Hepatocyte (in vitro differentiated cells): ENCODE measurements at regions not wholly inside any gene's neighbourhood (a gene's known extent, or its start where the extent isn't known, plus 50 kb on each side); places are given as distances from the start of the nearest gene placed in this dataset.

Experiments used
- DNase-seq: peaks from one replicate; pipeline ENCODE4 v3.0.0-alpha.2; 2016; ENCODE audit warnings: low spot score
- H2AFZ ChIP-seq: fragments of 200-600 bp; sonication (generic); 2 replicates; pipeline ENCODE4 v1.6.0; 2016; ENCODE audit warnings: antibody characterized with exemption, mild to moderate bottlenecking
- H3K27ac ChIP-seq: fragments of 200-600 bp; sonication (generic); 2 replicates; pipeline ENCODE4 v1.5.1; 2016; ENCODE audit warnings: mild to moderate bottlenecking
- H3K27me3 ChIP-seq: fragments of 200-600 bp; sonication (generic); 2 replicates; pipeline ENCODE4 v1.6.1; 2016
- H3K36me3 ChIP-seq: fragments of 200-600 bp; sonication (generic); replicated peaks from 2 replicates; pipeline ENCODE4 v1.5.1; 2016; ENCODE audit warnings: low read depth; ENCODE audit not compliant: insufficient read depth
- H3K4me1 ChIP-seq: fragments of 200-600 bp; sonication (generic); 2 replicates; pipeline ENCODE4 v1.5.1; 2016; ENCODE audit warnings: mild to moderate bottlenecking, moderate library complexity; ENCODE audit not compliant: insufficient read depth
- H3K4me2 ChIP-seq: fragments of 200-600 bp; sonication (generic); 2 replicates; pipeline ENCODE4 v1.6.0; 2016
- H3K4me3 ChIP-seq: fragments of 200-600 bp; sonication (generic); 2 replicates; pipeline ENCODE4 v1.5.1; 2016; ENCODE audit warnings: mild to moderate bottlenecking
- H3K79me2 ChIP-seq: fragments of 200-600 bp; sonication (generic); 2 replicates; pipeline ENCODE4 v1.6.0; 2017; ENCODE audit warnings: mild to moderate bottlenecking
- H3K9me2 ChIP-seq: fragments of 200-600 bp; sonication (generic); replicated peaks from 2 replicates; pipeline ENCODE4 v1.6.0; 2017; ENCODE audit warnings: mild to moderate bottlenecking; ENCODE audit not compliant: insufficient read depth
- H3K9me3 ChIP-seq: fragments of 200-600 bp; sonication (generic); 2 replicates; pipeline ENCODE4 v1.5.1; 2016; ENCODE audit warnings: low read depth, mild to moderate bottlenecking
- H4K20me1 ChIP-seq: fragments of 200-600 bp; sonication (generic); 2 replicates; pipeline ENCODE4 v1.6.0; 2016; ENCODE audit warnings: mild to moderate bottlenecking; ENCODE audit not compliant: insufficient read depth, poor library complexity, severe bottlenecking
- EZH2 ChIP-seq: fragments of 200-600 bp; sonication (generic); IDR thresholded peaks from 2 replicates; pipeline ENCODE4 v1.6.1; 2016; ENCODE audit warnings: antibody characterized with exemption, mild to moderate bottlenecking, borderline replicate concordance
- EZH2phosphoT487 ChIP-seq: fragments of 200-600 bp; sonication (generic); IDR thresholded peaks from one replicate; pipeline ENCODE4 v1.6.1; 2018; ENCODE audit warnings: antibody characterized with exemption, mild to moderate bottlenecking, low read depth, moderate library complexity; ENCODE audit not compliant: unreplicated experiment, severe bottlenecking
- WGBS: methylation state at CpG from one replicate; pipeline ENCODE4 v1.1.6; 2016; ENCODE audit warnings: low lambda C conversion rate; ENCODE audit errors: missing lambda C conversion rate; 5-methylcytosine and 5-hydroxymethylcytosine counted together
- TF ChIP-seq, protein P1 (sequence below): fragments of 200-600 bp; sonication (generic); IDR thresholded peaks from 2 replicates; pipeline ENCODE4 v1.5.1; 2016; ENCODE audit warnings: antibody characterized with exemption, mild to moderate bottlenecking; ENCODE audit not compliant: poor library complexity

DNA sequence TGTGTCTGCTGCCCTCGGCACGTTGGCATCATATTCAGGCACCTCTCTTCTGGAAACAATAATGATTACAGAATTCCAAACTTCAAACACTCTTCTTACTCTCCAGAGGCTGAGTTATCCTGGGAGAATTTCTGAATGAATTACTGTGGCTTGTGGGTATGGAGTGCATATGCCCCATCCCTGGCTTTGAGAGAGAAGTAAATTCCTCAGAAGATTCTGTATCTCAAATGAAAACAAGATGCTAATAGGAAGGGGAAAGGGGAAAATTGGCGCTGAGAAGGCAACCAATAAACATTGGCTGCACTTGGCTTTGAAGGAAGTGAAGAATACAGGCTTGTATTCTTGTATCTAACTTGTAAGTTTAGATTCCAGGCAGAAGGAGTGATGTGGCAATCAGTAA lies 132.0 kb upstream of the NOVA1 start:
- H2AFZ ChIP-seq: no peak overlapping the region

DNA sequence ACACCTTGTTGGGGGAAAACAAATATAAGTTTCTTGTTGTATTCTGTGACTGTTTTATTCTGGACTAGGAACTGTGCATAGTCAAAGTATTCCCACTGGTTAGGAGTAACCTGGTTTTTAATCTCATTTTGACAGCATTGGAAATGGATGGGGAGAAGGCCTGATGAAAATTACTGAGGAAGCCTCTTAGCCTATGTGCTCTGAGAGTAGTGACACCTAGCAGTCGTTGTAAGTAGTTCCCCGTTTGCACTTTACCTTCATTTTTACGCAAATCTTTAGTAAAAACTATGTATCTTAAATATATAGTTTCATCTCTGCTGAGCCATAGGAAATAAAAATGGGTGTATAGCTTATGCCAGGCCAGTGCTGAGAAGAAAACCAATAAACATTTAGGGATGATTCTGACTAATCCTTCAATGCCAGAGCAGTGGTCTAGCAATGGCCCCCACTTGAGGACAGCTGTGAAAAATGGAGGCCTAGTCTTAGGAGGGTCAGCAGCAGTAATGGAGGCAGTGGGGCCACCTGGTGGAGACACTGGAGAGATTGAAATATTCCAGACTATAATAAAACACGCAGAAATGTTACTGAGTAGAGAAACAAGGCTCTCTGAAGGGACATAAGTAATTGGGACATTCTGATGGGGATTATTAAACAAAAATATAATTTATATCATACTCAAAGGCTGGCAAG lies 133.2 kb upstream of the NOVA1 start:
- Histone ChIP-seq H3K9me2 (no peaks in the 10 kb centered on the region), H3K27ac (no peak overlapping the region), H2AFZ (no peak overlapping the region), H3K4me3 (no peak overlapping the region), H3K9me3 (no peaks in the 10 kb centered on the region), H4K20me1 (no peaks in the 10 kb centered on the region), H3K4me2 (no peak overlapping the region), H3K79me2 (no peaks in the 10 kb centered on the region), H3K4me1 (no peaks in the 10 kb centered on the region), H3K36me3 (no peaks in the 10 kb centered on the region), H3K27me3 (no peaks in the 10 kb centered on the region)
- WGBS: 79% methylated on average over 4 of the region's 4 CpGs
- TF ChIP-seq EZH2 (no peak), EZH2phosphoT487 (no peak)
- TF ChIP-seq, protein P1, sequence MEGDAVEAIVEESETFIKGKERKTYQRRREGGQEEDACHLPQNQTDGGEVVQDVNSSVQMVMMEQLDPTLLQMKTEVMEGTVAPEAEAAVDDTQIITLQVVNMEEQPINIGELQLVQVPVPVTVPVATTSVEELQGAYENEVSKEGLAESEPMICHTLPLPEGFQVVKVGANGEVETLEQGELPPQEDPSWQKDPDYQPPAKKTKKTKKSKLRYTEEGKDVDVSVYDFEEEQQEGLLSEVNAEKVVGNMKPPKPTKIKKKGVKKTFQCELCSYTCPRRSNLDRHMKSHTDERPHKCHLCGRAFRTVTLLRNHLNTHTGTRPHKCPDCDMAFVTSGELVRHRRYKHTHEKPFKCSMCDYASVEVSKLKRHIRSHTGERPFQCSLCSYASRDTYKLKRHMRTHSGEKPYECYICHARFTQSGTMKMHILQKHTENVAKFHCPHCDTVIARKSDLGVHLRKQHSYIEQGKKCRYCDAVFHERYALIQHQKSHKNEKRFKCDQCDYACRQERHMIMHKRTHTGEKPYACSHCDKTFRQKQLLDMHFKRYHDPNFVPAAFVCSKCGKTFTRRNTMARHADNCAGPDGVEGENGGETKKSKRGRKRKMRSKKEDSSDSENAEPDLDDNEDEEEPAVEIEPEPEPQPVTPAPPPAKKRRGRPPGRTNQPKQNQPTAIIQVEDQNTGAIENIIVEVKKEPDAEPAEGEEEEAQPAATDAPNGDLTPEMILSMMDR: peak; percentile 50
- peak; percentile 30 for DNase-seq

More for the DNA sequence above, 132.0 kb upstream of the NOVA1 start:
- Histone ChIP-seq H3K4me1 (no peaks in the 10 kb centered on the region), H3K36me3 (no peaks in the 10 kb centered on the region), H4K20me1 (no peaks in the 10 kb centered on the region), H3K79me2 (no peaks in the 10 kb centered on the region), H3K27me3 (no peaks in the 10 kb centered on the region), H3K4me2 (no peak overlapping the region), H3K4me3 (no peak overlapping the region), H3K27ac (no peak overlapping the region), H3K9me2 (no peaks in the 10 kb centered on the region), H3K9me3 (no peaks in the 10 kb centered on the region)
- 79% methylated on average over 3 of the region's 3 CpGs for WGBS
- DNase-seq: no peak
- TF ChIP-seq EZH2phosphoT487 (no peak), EZH2 (no peak)
- TF ChIP-seq, protein P1: no peak

DNA sequence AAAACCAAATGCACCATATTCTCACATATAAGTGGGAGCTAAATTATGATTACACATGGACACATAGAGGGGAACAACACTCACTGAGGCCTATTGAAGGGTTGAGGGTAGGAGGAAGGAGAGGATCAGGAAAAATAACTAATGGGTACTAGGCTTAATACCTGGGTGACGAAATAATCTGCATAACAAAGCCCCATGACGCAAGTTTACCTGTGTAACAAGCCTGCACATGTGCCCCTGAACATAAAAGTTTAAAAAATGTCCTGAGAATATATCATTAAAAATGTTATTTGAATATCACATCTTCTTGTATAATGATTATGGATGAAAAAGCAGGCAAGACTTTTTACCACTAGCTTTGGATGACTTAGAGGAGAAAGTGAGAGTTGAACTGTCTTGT lies 138.0 kb upstream of the NOVA1 start:
- Histone ChIP-seq H3K9me3 (no peaks in the 10 kb centered on the region), H4K20me1 (no peaks in the 10 kb centered on the region), H3K79me2 (no peaks in the 10 kb centered on the region), H3K9me2 (no peaks in the 10 kb centered on the region), H3K27me3 (no peaks in the 10 kb centered on the region), H3K4me3 (no peak overlapping the region), H3K4me1 (no peaks in the 10 kb centered on the region), H2AFZ (no peak overlapping the region), H3K4me2 (no peak overlapping the region), H3K36me3 (no peaks in the 10 kb centered on the region), H3K27ac (no peak overlapping the region)
- TF ChIP-seq EZH2 (no peak), EZH2phosphoT487 (no peak)
- TF ChIP-seq, protein P1: no peak
- 84% methylated on average over 2 of the region's 2 CpGs for WGBS
- DNase-seq: no peak

DNA sequence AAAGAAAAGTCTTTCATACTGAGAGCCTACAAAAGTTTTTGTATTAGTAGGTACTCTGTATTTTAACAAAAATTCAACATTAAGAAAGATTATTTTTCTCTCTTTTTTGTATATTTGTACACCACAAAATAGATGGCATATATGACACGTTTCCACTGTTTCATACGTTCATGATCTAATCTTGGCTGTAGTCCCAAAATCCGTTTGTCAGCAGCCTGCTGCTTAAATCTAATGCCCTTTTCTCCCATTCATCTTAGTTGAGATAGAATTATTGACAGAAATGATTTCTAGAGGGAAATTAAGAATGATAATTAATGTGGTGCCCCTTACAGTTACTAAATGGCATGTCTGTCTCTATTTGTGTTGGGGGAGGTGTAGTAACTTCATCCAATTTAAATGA lies 140.7 kb upstream of the NOVA1 start:
- DNase-seq: no peak
- WGBS: 76% methylated on average over 3 of the region's 3 CpGs
- Histone ChIP-seq H3K9me2 (no peaks in the 10 kb centered on the region), H3K4me2 (no peak overlapping the region), H4K20me1 (no peaks in the 10 kb centered on the region), H3K36me3 (no peaks in the 10 kb centered on the region), H2AFZ (no peak overlapping the region), H3K27me3 (no peaks in the 10 kb centered on the region), H3K27ac (no peak overlapping the region), H3K4me1 (no peaks in the 10 kb centered on the region), H3K4me3 (no peak overlapping the region), H3K79me2 (no peaks in the 10 kb centered on the region), H3K9me3 (no peaks in the 10 kb centered on the region)
- TF ChIP-seq, protein P1: no peak
- TF ChIP-seq EZH2phosphoT487 (no peak), EZH2 (no peak)
